H9 (cell line): ENCODE measurements at regions not wholly inside any gene's neighbourhood (a gene's known extent, or its start where the extent isn't known, plus 50 kb on each side); places are given as distances from the start of the nearest gene placed in this dataset.

Experiments
- DNase-seq: peaks from one replicate; pipeline ENCODE4 v3.0.0-alpha.2; 2017
- H2AFZ ChIP-seq: one replicate; pipeline ENCODE4 v1.6.1; 2013; ENCODE audit warnings: mild to moderate bottlenecking, low read length, control low read depth, moderate library complexity
- H2AK5ac ChIP-seq: 2 replicates; pipeline ENCODE4 v1.6.1; 2013; ENCODE audit warnings: low read length, control low read depth, mixed read lengths; ENCODE audit not compliant: insufficient read length
- H2BK120ac ChIP-seq: one replicate; pipeline ENCODE4 v1.6.1; 2013; ENCODE audit warnings: low read depth, mild to moderate bottlenecking, low read length, control low read depth, inconsistent platforms; ENCODE audit not compliant: poor library complexity, severe bottlenecking
- H2BK12ac ChIP-seq: 2 replicates; pipeline ENCODE4 v1.6.1; 2013; ENCODE audit warnings: low read length, control low read depth, mixed read lengths, low read depth; ENCODE audit not compliant: insufficient read length
- H2BK15ac ChIP-seq: 2 replicates; pipeline ENCODE4 v1.6.1; 2013; ENCODE audit warnings: low read depth, low read length, control low read depth
- H2BK20ac ChIP-seq: one replicate; pipeline ENCODE4 v1.6.1; 2013; ENCODE audit warnings: low read depth, mild to moderate bottlenecking, low read length, control low read depth, inconsistent platforms; ENCODE audit not compliant: poor library complexity, severe bottlenecking
- H2BK5ac ChIP-seq: 2 replicates; pipeline ENCODE4 v1.6.1; 2013; ENCODE audit warnings: low read length, control low read depth, mixed read lengths; ENCODE audit not compliant: insufficient read length
- H3K14ac ChIP-seq: 2 replicates; pipeline ENCODE4 v1.6.1; 2013; ENCODE audit warnings: low read length, control low read depth; ENCODE audit not compliant: insufficient read depth
- H3K18ac ChIP-seq: 2 replicates; pipeline ENCODE4 v1.6.1; 2013; ENCODE audit warnings: low read depth, mild to moderate bottlenecking, mixed read lengths, low read length, control low read depth; ENCODE audit not compliant: insufficient read length
- H3K23ac ChIP-seq: 2 replicates; pipeline ENCODE4 v1.6.1; 2013; ENCODE audit warnings: low read length, control low read depth, mixed read lengths, low read depth; ENCODE audit not compliant: insufficient read length
- H3K23me2 ChIP-seq: 2 replicates; pipeline ENCODE4 v1.6.1; 2013; ENCODE audit warnings: low read depth, mild to moderate bottlenecking, mixed read lengths, low read length, control low read depth; ENCODE audit not compliant: insufficient read length, poor library complexity, severe bottlenecking
- H3K27ac ChIP-seq: 2 replicates; pipeline ENCODE4 v1.5.1; 2013; ENCODE audit warnings: low read length, control low read depth, mixed read lengths, low read depth; ENCODE audit not compliant: insufficient read length
- H3K27me3 ChIP-seq: 2 replicates; pipeline ENCODE4 v1.6.1; 2013; ENCODE audit warnings: low read length, control low read depth, inconsistent platforms; ENCODE audit not compliant: insufficient read depth
- H3K4ac ChIP-seq: 2 replicates; pipeline ENCODE4 v1.6.1; 2013; ENCODE audit warnings: low read depth, mild to moderate bottlenecking, control low read depth, inconsistent platforms, low read length, moderate library complexity
- H3K4me1 ChIP-seq: 2 replicates; pipeline ENCODE4 v1.6.1; 2013; ENCODE audit warnings: low read length, control low read depth, inconsistent platforms; ENCODE audit not compliant: insufficient read depth
- H3K4me2 ChIP-seq: 2 replicates; pipeline ENCODE4 v1.6.1; 2013; ENCODE audit warnings: low read length, control low read depth, mixed read lengths; ENCODE audit not compliant: insufficient read length, insufficient read depth
- H3K56ac ChIP-seq: 2 replicates; pipeline ENCODE4 v1.6.1; 2013; ENCODE audit warnings: low read depth, mild to moderate bottlenecking, mixed read lengths, low read length, control low read depth; ENCODE audit not compliant: insufficient read length
- H3K79me1 ChIP-seq: 2 replicates; pipeline ENCODE4 v1.6.1; 2013; ENCODE audit warnings: low read depth, mild to moderate bottlenecking, moderate library complexity, low read length, control low read depth, inconsistent platforms; ENCODE audit not compliant: insufficient read depth, poor library complexity, severe bottlenecking
- H3K79me2 ChIP-seq: 2 replicates; pipeline ENCODE4 v1.6.1; 2013; ENCODE audit warnings: low read length, control low read depth, inconsistent platforms; ENCODE audit not compliant: insufficient read depth
- H3K9ac ChIP-seq: 2 replicates; pipeline ENCODE4 v1.6.1; 2013; ENCODE audit warnings: low read length, control low read depth, mixed read lengths; ENCODE audit not compliant: insufficient read length; ENCODE audit errors: extremely low read depth
- H3K9me3 ChIP-seq: one replicate; pipeline ENCODE4 v1.6.1; 2013; ENCODE audit warnings: low read depth, low read length, inconsistent platforms; ENCODE audit not compliant: control insufficient read depth
- H3T11ph ChIP-seq: one replicate; pipeline ENCODE4 v1.6.1; 2013; ENCODE audit warnings: mild to moderate bottlenecking, low read length, control low read depth, inconsistent platforms
- H4K20me1 ChIP-seq: one replicate; pipeline ENCODE4 v1.6.1; 2013; ENCODE audit not compliant: control insufficient read depth, insufficient read length, insufficient read depth
- H4K5ac ChIP-seq: 2 replicates; pipeline ENCODE4 v1.6.1; 2013; ENCODE audit warnings: low read depth, mild to moderate bottlenecking, mixed read lengths, low read length, control low read depth; ENCODE audit not compliant: insufficient read length
- H4K8ac ChIP-seq: replicated peaks from 2 replicates; pipeline ENCODE4 v1.6.1; 2013; ENCODE audit warnings: low read length, control low read depth, mixed read lengths, low read depth; ENCODE audit not compliant: insufficient read length
- H4K91ac ChIP-seq: 2 replicates; pipeline ENCODE4 v1.6.1; 2013; ENCODE audit warnings: low read depth, mild to moderate bottlenecking, moderate library complexity, mixed read lengths, low read length, control low read depth; ENCODE audit not compliant: insufficient read length
- H3K27ac Mint-ChIP-seq, 3 experiments: 2 replicates in 2 of 3; 3 replicates in 1 of 3; pipeline ENCODE4 v1.8.0; 2020 to 2021; ENCODE audit warnings: mixed read lengths in 3 of 3, mild to moderate bottlenecking in 1 of 3, moderate library complexity in 1 of 3
- H3K27me3 Mint-ChIP-seq: 2 replicates; pipeline ENCODE4 v1.8.0; 2021; ENCODE audit warnings: low read depth, mild to moderate bottlenecking, moderate library complexity, mixed read lengths
- H3K36me3 Mint-ChIP-seq, 3 experiments: 2 replicates in 2 of 3; 3 replicates in 1 of 3; pipeline ENCODE4 v1.8.0; 2020 to 2021; ENCODE audit warnings: low read depth in 3 of 3, mixed read lengths in 3 of 3; ENCODE audit not compliant: insufficient read depth in 1 of 3
- H3K4me1 Mint-ChIP-seq, 2 experiments: 2 replicates each; pipeline ENCODE4 v1.8.0; 2020; ENCODE audit warnings: mixed read lengths in 2 of 2
- H3K4me3 Mint-ChIP-seq, 2 experiments: 2 replicates in 1 of 2; 3 replicates in 1 of 2; pipeline ENCODE4 v1.8.0; 2020 to 2021; ENCODE audit warnings: mild to moderate bottlenecking in 2 of 2, mixed read lengths in 2 of 2, moderate library complexity in 1 of 2
- H3K9me3 Mint-ChIP-seq, 2 experiments: 2 replicates in 1 of 2; 3 replicates in 1 of 2; pipeline ENCODE4 v1.8.0; 2020; ENCODE audit warnings: mild to moderate bottlenecking in 2 of 2, mixed read lengths in 2 of 2, moderate library complexity in 1 of 2
- CTCF ChIP-seq: fragments of 200-600 bp; sonication (generic); conservative IDR thresholded peaks from 3 replicates; pipeline ENCODE4 v1.8.0; 2021; ENCODE audit warnings: antibody characterized with exemption, mild to moderate bottlenecking

GRCh38 chr2:51953931-51954330, 922.0 kb upstream of the NRXN1 start:
- H3T11ph ChIP-seq = no peak overlapping the region
- Mint-ChIP-seq H3K4me3 (no peak overlapping the region), H3K36me3 (peaks cover 15 to 32% (median 22%) of the 10 kb centered on the region in 3 experiments), H3K27ac (no peak overlapping the region), H3K27me3 (peaks cover 1% of the 10 kb centered on the region), H3K4me1 (peaks cover 3 to 4% of the 10 kb centered on the region in 2 experiments), H3K9me3 (peaks cover 28 to 37% of the 10 kb centered on the region in 2 experiments)
- no peak overlapping the region for H3K27ac ChIP-seq
- no peak for TF ChIP-seq CTCF
- H2AK5ac ChIP-seq = no peak overlapping the region
- H3K18ac ChIP-seq = no peak overlapping the region
- H3K4me2 ChIP-seq = no peak overlapping the region
- H3K27me3 ChIP-seq = no peaks in the 10 kb centered on the region
- H3K79me2 ChIP-seq = no peaks in the 10 kb centered on the region
- no peak overlapping the region for H3K56ac ChIP-seq
- H3K4ac ChIP-seq = no peak overlapping the region
- no peak overlapping the region for H2AFZ ChIP-seq
- H3K79me1 ChIP-seq = no peaks in the 10 kb centered on the region
- no peak overlapping the region for H2BK20ac ChIP-seq
- H3K14ac ChIP-seq = no peak overlapping the region
- H3K4me1 ChIP-seq = no peaks in the 10 kb centered on the region
- DNase-seq = no peak
- no peak overlapping the region for H2BK5ac ChIP-seq
- no peak overlapping the region for H2BK120ac ChIP-seq
- H2BK12ac ChIP-seq = no peak overlapping the region
- H4K8ac ChIP-seq = no peak overlapping the region
- H2BK15ac ChIP-seq = no peak overlapping the region
- no peak overlapping the region for H4K91ac ChIP-seq
- peaks cover 13% of the 10 kb centered on the region for H3K9me3 ChIP-seq
- H4K20me1 ChIP-seq = no peaks in the 10 kb centered on the region
- no peak overlapping the region for H3K9ac ChIP-seq
- H3K23ac ChIP-seq = no peak overlapping the region
- no peak overlapping the region for H4K5ac ChIP-seq
- H3K23me2 ChIP-seq = no peaks in the 10 kb centered on the region
